ENCODE measurements at regions not wholly inside any gene's neighbourhood (a gene's known extent, or its start where the extent isn't known, plus 50 kb on each side); places are given as distances from the start of the nearest gene placed in this dataset.

GRCh38 chr10:36903040-36903439, 222.4 kb upstream of the ANKRD30A start:
- DNase-seq (ENCODE audit: low read depth, low spot score) (no peak), ATAC-seq (no peak)
- intact Hi-C loops (cut with micrococcal nuclease) = no loop called here
- Histone ChIP-seq H3K9me2 (ENCODE audit: insufficient read depth) (no peaks in the 10 kb centered on the region), H3K27me3 (ENCODE audit: insufficient read depth, low read length) (no peaks in the 10 kb centered on the region), H3K9ac (ENCODE audit: low read length) (no peak overlapping the region), H3K36me3 (ENCODE audit: control insufficient read depth in 1 of 2, insufficient read depth in 2 of 2, low read length in 2 of 2) (no peaks in the 10 kb centered on the region), H3K4me2 (ENCODE audit: low read length) (no peak overlapping the region), H3K4me1 (ENCODE audit: control insufficient read depth in 1 of 2, insufficient read depth in 2 of 2, low read length in 2 of 2) (no peaks in the 10 kb centered on the region), H4K20me1 (ENCODE audit: insufficient read depth) (no peaks in the 10 kb centered on the region), H3K9me3 (ENCODE audit: control insufficient read depth in 1 of 2, insufficient read depth in 1 of 2, low read depth in 1 of 2, low read length in 2 of 2) (peaks cover 4 to 8% of the 10 kb centered on the region in 2 experiments; a peak in 2 of 4 replicates), H3K27ac (ENCODE audit: low read depth, low read length) (no peak overlapping the region), H2AFZ (ENCODE audit: low read depth, low read length, poor library complexity, severe bottlenecking) (no peak overlapping the region), H3K4me3 (replicated peaks in 1 of 2; ENCODE audit: low read depth in 1 of 2, low read length in 2 of 2) (no peak overlapping the region), H3K79me2 (ENCODE audit: insufficient read depth, low read length) (no peaks in the 10 kb centered on the region)
- ChIA-PET RAD21 (ENCODE audit: low non-redundant PET in 1 of 2, low total read pairs in 2 of 2, uncharacterized antibody in 2 of 2, unreplicated experiment in 2 of 2) (no interaction called here), POLR2A (no interaction called here), CTCF (no interaction called here)
- TF ChIP-seq ATF3 (IDR thresholded peaks at IDR 0.05) (no peak), FOSL1 (IDR thresholded peaks at IDR 0.05; ENCODE audit: low read depth) (no peak), JUND (IDR thresholded peaks at IDR 0.05) (no peak), SP1 (IDR thresholded peaks at IDR 0.05; ENCODE audit: low read depth) (no peak), CTCF (IDR thresholded peaks at IDR 0.05 in 2 of 3, conservative IDR thresholded peaks at IDR 0.05 in 1 of 3; ENCODE audit: borderline replicate concordance in 1 of 3, insufficient read depth in 1 of 3, low read depth in 2 of 3, low read length in 2 of 3) (no peak), POLR2A (IDR thresholded peaks at IDR 0.05; ENCODE audit: borderline replicate concordance, extremely low read depth, insufficient read depth, insufficient read length) (no peak), ELF1 (IDR thresholded peaks at IDR 0.05; ENCODE audit: borderline replicate concordance, low read depth) (no peak), ZFX (IDR thresholded peaks at IDR 0.05) (no peak), EGR1 (IDR thresholded peaks at IDR 0.05; ENCODE audit: low read depth) (no peak), EZH2 (IDR thresholded peaks at IDR 0.05) (no peak), POLR2AphosphoS5 (IDR thresholded peaks at IDR 0.05; ENCODE audit: low read depth, low read length) (no peak), YY1 (IDR thresholded peaks at IDR 0.05; ENCODE audit: extremely low read depth, insufficient replicate concordance, low read depth, low read length) (no peak), RAD21 (IDR thresholded peaks at IDR 0.05; ENCODE audit: low read depth) (no peak), ZNF274 (IDR thresholded peaks at IDR 0.05; ENCODE audit: low read depth, low read length) (no peak), SIN3A (IDR thresholded peaks at IDR 0.05; ENCODE audit: low read depth) (no peak)
- TF ChIP-seq, protein P1, sequence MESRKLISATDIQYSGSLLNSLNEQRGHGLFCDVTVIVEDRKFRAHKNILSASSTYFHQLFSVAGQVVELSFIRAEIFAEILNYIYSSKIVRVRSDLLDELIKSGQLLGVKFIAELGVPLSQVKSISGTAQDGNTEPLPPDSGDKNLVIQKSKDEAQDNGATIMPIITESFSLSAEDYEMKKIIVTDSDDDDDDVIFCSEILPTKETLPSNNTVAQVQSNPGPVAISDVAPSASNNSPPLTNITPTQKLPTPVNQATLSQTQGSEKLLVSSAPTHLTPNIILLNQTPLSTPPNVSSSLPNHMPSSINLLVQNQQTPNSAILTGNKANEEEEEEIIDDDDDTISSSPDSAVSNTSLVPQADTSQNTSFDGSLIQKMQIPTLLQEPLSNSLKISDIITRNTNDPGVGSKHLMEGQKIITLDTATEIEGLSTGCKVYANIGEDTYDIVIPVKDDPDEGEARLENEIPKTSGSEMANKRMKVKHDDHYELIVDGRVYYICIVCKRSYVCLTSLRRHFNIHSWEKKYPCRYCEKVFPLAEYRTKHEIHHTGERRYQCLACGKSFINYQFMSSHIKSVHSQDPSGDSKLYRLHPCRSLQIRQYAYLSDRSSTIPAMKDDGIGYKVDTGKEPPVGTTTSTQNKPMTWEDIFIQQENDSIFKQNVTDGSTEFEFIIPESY (IDR thresholded peaks at IDR 0.05; ENCODE audit: extremely low read depth, insufficient replicate concordance, low read length) = no peak
- TF ChIP-seq, protein P2, sequence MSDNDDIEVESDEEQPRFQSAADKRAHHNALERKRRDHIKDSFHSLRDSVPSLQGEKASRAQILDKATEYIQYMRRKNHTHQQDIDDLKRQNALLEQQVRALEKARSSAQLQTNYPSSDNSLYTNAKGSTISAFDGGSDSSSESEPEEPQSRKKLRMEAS (IDR thresholded peaks at IDR 0.05) = no peak
- no TSS peak for BruUV-seq (replicated peaks)
